ENCODE measurements at regions not wholly inside any gene's neighbourhood (a gene's known extent, or its start where the extent isn't known, plus 50 kb on each side); places are given as distances from the start of the nearest gene placed in this dataset.
"Not testable (repeated sequence)": the region's sequence is repeated elsewhere in the genome, so short reads cannot be mapped to it uniquely, and the experiment has no call there.

- peaks cover 2% of the 10 kb centered on the region for H3K27me3 Mint-ChIP-seq
- no peak for DNase-seq (ENCODE audit: low spot score in 2 of 2)
- H3K27ac Mint-ChIP-seq, result no peak overlapping the region
- no peaks in the 10 kb centered on the region for H3K36me3 Mint-ChIP-seq
- no peaks in the 10 kb centered on the region for H3K9me3 Mint-ChIP-seq
- ATAC-seq (ENCODE audit: low read depth), result no peak
- no peaks in the 10 kb centered on the region for H3K4me1 Mint-ChIP-seq
- H3K4me3 Mint-ChIP-seq, result no peak overlapping the region
Observed at GRCh38 chr9:87381746-87382145, 115.9 kb upstream of the DAPK1 start.

GRCh38 chr9:87382900-87383299 is 114.8 kb upstream of the DAPK1 start:
- H3K36me3 Mint-ChIP-seq, result no peaks in the 10 kb centered on the region
- H3K4me1 Mint-ChIP-seq, result no peaks in the 10 kb centered on the region
- no peak for DNase-seq (ENCODE audit: low spot score in 2 of 2)
- H3K27me3 Mint-ChIP-seq, result peaks cover 2% of the 10 kb centered on the region
- H3K9me3 Mint-ChIP-seq, result no peaks in the 10 kb centered on the region
- H3K27ac Mint-ChIP-seq, result no peak overlapping the region
- no peak overlapping the region for H3K4me3 Mint-ChIP-seq
- ATAC-seq (ENCODE audit: low read depth), result no peak

GRCh38 chr9:87383344-87384150 is 114.1 kb upstream of the DAPK1 start:
- H3K4me1 Mint-ChIP-seq, result no peaks in the 10 kb centered on the region
- peaks cover 2% of the 10 kb centered on the region for H3K27me3 Mint-ChIP-seq
- H3K4me3 Mint-ChIP-seq, result no peak overlapping the region
- ATAC-seq (ENCODE audit: low read depth) (no peak), DNase-seq (ENCODE audit: low spot score in 2 of 2) (no peak)
- H3K36me3 Mint-ChIP-seq, result no peaks in the 10 kb centered on the region
- H3K9me3 Mint-ChIP-seq, result no peaks in the 10 kb centered on the region
- no peak overlapping the region for H3K27ac Mint-ChIP-seq

- DNase-seq (ENCODE audit: low spot score in 2 of 2) (no peak), ATAC-seq (ENCODE audit: low read depth) (no peak)
- H3K4me3 Mint-ChIP-seq, result no peak overlapping the region
- H3K4me1 Mint-ChIP-seq, result no peaks in the 10 kb centered on the region
- H3K9me3 Mint-ChIP-seq, result no peaks in the 10 kb centered on the region
- no peak overlapping the region for H3K27ac Mint-ChIP-seq
- H3K36me3 Mint-ChIP-seq, result no peaks in the 10 kb centered on the region
- H3K27me3 Mint-ChIP-seq, result peaks cover 2% of the 10 kb centered on the region
Observed at GRCh38 chr9:87386490-87387025, 111.1 kb upstream of the DAPK1 start.

- Mint-ChIP-seq H3K36me3 (no peaks in the 10 kb centered on the region), H3K27ac (no peak overlapping the region), H3K9me3 (no peaks in the 10 kb centered on the region), H3K4me3 (no peak overlapping the region), H3K27me3 (peaks cover 2% of the 10 kb centered on the region), H3K4me1 (no peaks in the 10 kb centered on the region)
- DNase-seq (ENCODE audit: low spot score in 2 of 2), result no peak
- ATAC-seq (ENCODE audit: low read depth), result no peak
Observed at GRCh38 chr9:87387351-87388011, 110.2 kb upstream of the DAPK1 start.

- not testable (repeated sequence) for H3K4me3 Mint-ChIP-seq; H3K9me3 Mint-ChIP-seq; H3K27me3 Mint-ChIP-seq; H3K36me3 Mint-ChIP-seq; H3K27ac Mint-ChIP-seq; H3K4me1 Mint-ChIP-seq; DNase-seq (ENCODE audit: low spot score in 2 of 2); ATAC-seq (ENCODE audit: low read depth)
Observed at GRCh38 chr9:87388708-87389107, 109.0 kb upstream of the DAPK1 start.

- Mint-ChIP-seq H3K27me3 (peaks cover 2% of the 10 kb centered on the region), H3K27ac (no peak overlapping the region), H3K9me3 (no peaks in the 10 kb centered on the region), H3K4me3 (no peak overlapping the region), H3K36me3 (no peaks in the 10 kb centered on the region), H3K4me1 (no peaks in the 10 kb centered on the region)
- DNase-seq (ENCODE audit: low spot score in 2 of 2) (no peak), ATAC-seq (ENCODE audit: low read depth) (no peak)
Observed at GRCh38 chr9:87389936-87390335, 107.7 kb upstream of the DAPK1 start.

GRCh38 chr9:87390361-87390760 is 107.3 kb upstream of the DAPK1 start:
- Mint-ChIP-seq H3K27me3 (peaks cover 2% of the 10 kb centered on the region), H3K4me1 (no peaks in the 10 kb centered on the region), H3K27ac (no peak overlapping the region), H3K9me3 (no peaks in the 10 kb centered on the region), H3K4me3 (no peak overlapping the region), H3K36me3 (no peaks in the 10 kb centered on the region)
- DNase-seq (ENCODE audit: low spot score in 2 of 2) (no peak), ATAC-seq (ENCODE audit: low read depth) (no peak)

- Mint-ChIP-seq H3K9me3 (peaks cover 2% of the 10 kb centered on the region), H3K4me1 (no peaks in the 10 kb centered on the region), H3K36me3 (no peaks in the 10 kb centered on the region), H3K27ac (no peak overlapping the region), H3K27me3 (no peaks in the 10 kb centered on the region), H3K4me3 (no peak overlapping the region)
- no peak for ATAC-seq (ENCODE audit: low read depth)
- no peak for DNase-seq (ENCODE audit: low spot score in 2 of 2)
Observed at GRCh38 chr9:87392086-87392485, 105.6 kb upstream of the DAPK1 start.

GRCh38 chr9:87393706-87394230 is 103.9 kb upstream of the DAPK1 start:
- ATAC-seq (ENCODE audit: low read depth) (no peak), DNase-seq (ENCODE audit: low spot score in 2 of 2) (no peak)
- Mint-ChIP-seq H3K27me3 (no peaks in the 10 kb centered on the region), H3K9me3 (peaks cover 2% of the 10 kb centered on the region), H3K27ac (no peak overlapping the region), H3K4me1 (no peaks in the 10 kb centered on the region), H3K36me3 (no peaks in the 10 kb centered on the region), H3K4me3 (no peak overlapping the region)

GRCh38 chr9:87395804-87396479 is 101.7 kb upstream of the DAPK1 start:
- Mint-ChIP-seq H3K4me3 (no peak overlapping the region), H3K36me3 (no peaks in the 10 kb centered on the region), H3K4me1 (no peaks in the 10 kb centered on the region), H3K27me3 (no peaks in the 10 kb centered on the region), H3K9me3 (peaks cover 2% of the 10 kb centered on the region), H3K27ac (no peak overlapping the region)
- ATAC-seq (ENCODE audit: low read depth) (no peak), DNase-seq (ENCODE audit: low spot score in 2 of 2) (no peak)

GRCh38 chr9:87401681-87402080 is 96.0 kb upstream of the DAPK1 start:
- H3K4me1 Mint-ChIP-seq, result no peaks in the 10 kb centered on the region
- H3K4me3 Mint-ChIP-seq, result no peak overlapping the region
- no peaks in the 10 kb centered on the region for H3K27me3 Mint-ChIP-seq
- ATAC-seq (ENCODE audit: low read depth) (no peak), DNase-seq (ENCODE audit: low spot score in 2 of 2) (no peak)
- peaks cover 2% of the 10 kb centered on the region for H3K9me3 Mint-ChIP-seq
- H3K36me3 Mint-ChIP-seq, result no peaks in the 10 kb centered on the region
- H3K27ac Mint-ChIP-seq, result no peak overlapping the region

- Mint-ChIP-seq H3K36me3 (no peaks in the 10 kb centered on the region), H3K4me3 (no peak overlapping the region), H3K4me1 (no peaks in the 10 kb centered on the region), H3K27ac (no peak overlapping the region), H3K9me3 (peaks cover 2% of the 10 kb centered on the region), H3K27me3 (no peaks in the 10 kb centered on the region)
- ATAC-seq (ENCODE audit: low read depth) (no peak), DNase-seq (ENCODE audit: low spot score in 2 of 2) (no peak)
Observed at GRCh38 chr9:87402537-87402936, 95.1 kb upstream of the DAPK1 start.
